ENCODE measurements at regions not wholly inside any gene's neighbourhood (a gene's known extent, or its start where the extent isn't known, plus 50 kb on each side); places are given as distances from the start of the nearest gene placed in this dataset.

DNA sequence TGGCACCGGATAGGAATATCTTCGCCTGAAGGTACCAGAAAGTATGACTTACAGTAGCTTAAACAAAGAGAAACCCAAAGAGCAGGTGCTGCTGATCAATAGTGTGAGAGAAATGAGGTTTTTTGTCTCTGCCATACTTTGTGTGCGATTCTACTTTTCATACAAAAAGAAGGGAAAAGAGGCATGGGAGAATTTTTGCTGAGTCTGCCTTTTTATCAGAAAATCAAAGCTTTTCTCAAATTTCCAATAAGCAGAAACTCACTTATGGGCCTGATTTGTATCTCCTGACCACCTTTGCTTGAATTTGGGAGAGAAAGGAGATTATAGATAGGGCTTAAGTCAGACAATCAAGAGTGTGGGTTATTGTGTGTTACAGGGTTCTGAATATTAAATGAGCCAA, 65.5 kb upstream of the TAF11L2 start:
- TF ChIP-seq, protein P1, sequence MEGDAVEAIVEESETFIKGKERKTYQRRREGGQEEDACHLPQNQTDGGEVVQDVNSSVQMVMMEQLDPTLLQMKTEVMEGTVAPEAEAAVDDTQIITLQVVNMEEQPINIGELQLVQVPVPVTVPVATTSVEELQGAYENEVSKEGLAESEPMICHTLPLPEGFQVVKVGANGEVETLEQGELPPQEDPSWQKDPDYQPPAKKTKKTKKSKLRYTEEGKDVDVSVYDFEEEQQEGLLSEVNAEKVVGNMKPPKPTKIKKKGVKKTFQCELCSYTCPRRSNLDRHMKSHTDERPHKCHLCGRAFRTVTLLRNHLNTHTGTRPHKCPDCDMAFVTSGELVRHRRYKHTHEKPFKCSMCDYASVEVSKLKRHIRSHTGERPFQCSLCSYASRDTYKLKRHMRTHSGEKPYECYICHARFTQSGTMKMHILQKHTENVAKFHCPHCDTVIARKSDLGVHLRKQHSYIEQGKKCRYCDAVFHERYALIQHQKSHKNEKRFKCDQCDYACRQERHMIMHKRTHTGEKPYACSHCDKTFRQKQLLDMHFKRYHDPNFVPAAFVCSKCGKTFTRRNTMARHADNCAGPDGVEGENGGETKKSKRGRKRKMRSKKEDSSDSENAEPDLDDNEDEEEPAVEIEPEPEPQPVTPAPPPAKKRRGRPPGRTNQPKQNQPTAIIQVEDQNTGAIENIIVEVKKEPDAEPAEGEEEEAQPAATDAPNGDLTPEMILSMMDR (IDR thresholded peaks at IDR 0.05), result no peak
- TF ChIP-seq POLR2A (IDR thresholded peaks at IDR 0.05), result no peak
